ENCODE measurements at regions not wholly inside any gene's neighbourhood (a gene's known extent, or its start where the extent isn't known, plus 50 kb on each side); places are given as distances from the start of the nearest gene placed in this dataset.

DNA sequence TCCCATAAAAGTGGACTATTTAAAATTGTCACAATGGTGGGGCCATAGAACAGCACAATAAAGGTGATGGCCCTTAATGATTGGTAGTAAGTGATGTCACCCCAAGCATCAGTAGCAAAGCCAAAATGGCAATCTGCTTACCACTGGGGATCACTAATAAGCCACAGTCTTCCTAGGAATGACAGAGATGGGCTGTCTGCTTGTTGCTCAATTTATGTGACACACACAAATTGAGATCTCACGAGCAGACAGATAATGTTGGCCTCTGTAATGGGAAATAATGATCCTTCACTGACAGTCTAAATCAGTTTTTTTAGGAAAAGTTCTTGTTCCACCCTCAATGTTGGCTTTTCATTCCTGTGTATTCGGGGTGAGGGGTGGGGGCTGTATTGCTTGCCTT, 515.1 kb downstream of the BRD1 start (continued):
- TF ChIP-seq, protein P1, sequence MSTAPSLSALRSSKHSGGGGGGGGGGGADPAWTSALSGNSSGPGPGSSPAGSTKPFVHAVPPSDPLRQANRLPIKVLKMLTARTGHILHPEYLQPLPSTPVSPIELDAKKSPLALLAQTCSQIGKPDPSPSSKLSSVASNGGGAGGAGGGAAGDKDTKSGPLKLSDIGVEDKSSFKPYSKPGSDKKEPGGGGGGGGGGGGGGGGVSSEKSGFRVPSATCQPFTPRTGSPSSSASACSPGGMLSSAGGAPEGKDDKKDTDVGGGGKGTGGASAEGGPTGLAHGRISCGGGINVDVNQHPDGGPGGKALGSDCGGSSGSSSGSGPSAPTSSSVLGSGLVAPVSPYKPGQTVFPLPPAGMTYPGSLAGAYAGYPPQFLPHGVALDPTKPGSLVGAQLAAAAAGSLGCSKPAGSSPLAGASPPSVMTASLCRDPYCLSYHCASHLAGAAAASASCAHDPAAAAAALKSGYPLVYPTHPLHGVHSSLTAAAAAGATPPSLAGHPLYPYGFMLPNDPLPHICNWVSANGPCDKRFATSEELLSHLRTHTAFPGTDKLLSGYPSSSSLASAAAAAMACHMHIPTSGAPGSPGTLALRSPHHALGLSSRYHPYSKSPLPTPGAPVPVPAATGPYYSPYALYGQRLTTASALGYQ (CRISPR knock-in tag; IDR thresholded peaks at IDR 0.05): no peak
- TF ChIP-seq FOXJ3 (CRISPR knock-in tag; IDR thresholded peaks at IDR 0.05; ENCODE audit: borderline replicate concordance): no peak
- TF ChIP-seq ISL2 (CRISPR knock-in tag; IDR thresholded peaks at IDR 0.05): no peak
- TF ChIP-seq, protein P2, sequence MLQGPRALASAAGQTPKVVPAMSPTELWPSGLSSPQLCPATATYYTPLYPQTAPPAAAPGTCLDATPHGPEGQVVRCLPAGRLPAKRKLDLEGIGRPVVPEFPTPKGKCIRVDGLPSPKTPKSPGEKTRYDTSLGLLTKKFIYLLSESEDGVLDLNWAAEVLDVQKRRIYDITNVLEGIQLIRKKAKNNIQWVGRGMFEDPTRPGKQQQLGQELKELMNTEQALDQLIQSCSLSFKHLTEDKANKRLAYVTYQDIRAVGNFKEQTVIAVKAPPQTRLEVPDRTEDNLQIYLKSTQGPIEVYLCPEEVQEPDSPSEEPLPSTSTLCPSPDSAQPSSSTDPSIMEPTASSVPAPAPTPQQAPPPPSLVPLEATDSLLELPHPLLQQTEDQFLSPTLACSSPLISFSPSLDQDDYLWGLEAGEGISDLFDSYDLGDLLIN (CRISPR knock-in tag; IDR thresholded peaks at IDR 0.05; ENCODE audit: borderline replicate concordance): no peak

DNA sequence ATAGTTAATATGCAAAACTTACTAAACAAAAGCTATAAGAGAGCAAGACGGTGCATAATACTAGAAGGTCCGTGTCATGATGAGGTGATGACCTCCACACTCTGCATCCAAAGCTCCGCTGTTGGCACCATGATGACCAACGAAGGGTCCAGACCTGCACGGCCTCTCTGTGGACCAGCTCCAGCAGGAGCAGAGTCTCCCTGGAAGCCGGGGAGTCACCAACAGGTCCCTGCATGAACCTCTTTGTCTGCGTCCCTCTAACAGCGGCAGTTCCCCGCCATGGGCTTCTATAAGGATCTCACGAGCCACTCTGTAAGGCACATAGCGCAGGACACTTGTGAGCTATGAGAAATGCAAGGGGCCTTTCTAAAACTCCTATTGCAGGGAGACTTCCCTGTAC, 517.3 kb downstream of the BRD1 start:
- Histone ChIP-seq H4K20me1 (ENCODE audit: insufficient read depth, low read length) (no peaks in the 10 kb centered on the region), H3K79me2 (ENCODE audit: insufficient read depth, low read length) (no peaks in the 10 kb centered on the region), H2AFZ (ENCODE audit: low read length) (no peak overlapping the region), H3K4me2 (ENCODE audit: low read depth, low read length) (no peak overlapping the region), H3K27me3 (ENCODE audit: control insufficient read depth in 1 of 2, insufficient read depth in 2 of 2, low read length in 2 of 2) (peaks cover 0 to 44% of the 10 kb centered on the region in 2 experiments; a peak in 4 of 5 replicates), H3K4me3 (replicated peaks in 1 of 3; ENCODE audit: insufficient read depth in 1 of 3, low read depth in 2 of 3, low read length in 3 of 3) (no peak overlapping the region), H3K36me3 (replicated peaks in 1 of 2; ENCODE audit: control insufficient read depth in 1 of 2, insufficient read depth in 2 of 2, low read length in 2 of 2) (no peaks in the 10 kb centered on the region), H3K9ac (ENCODE audit: insufficient read depth, low read depth, low read length) (no peak overlapping the region), H3K4me1 (ENCODE audit: insufficient read depth, low read length) (no peaks in the 10 kb centered on the region), H3K9me3 (ENCODE audit: low read length) (no peaks in the 10 kb centered on the region), H3K27ac (ENCODE audit: extremely low read length, insufficient read depth, low read length) (no peak overlapping the region)
- FAIRE-seq: no peak
- in situ Hi-C loops (cut with HindIII; ENCODE audit: extremely low pct_ligation_motif_present, low pct_unique_long_range_greater_than_20kb) (loop anchor here (25.0 kb wide), 1 partner anchor 748 kb away; no protein-coding TSS in a partner anchor), intact Hi-C loops (cut with micrococcal nuclease; ENCODE audit: unreplicated experiment) (no loop called here)
- ChIA-PET POLR2A (interaction anchor here (0.7 kb wide), 1 partner anchor 13 kb away, joined by 4 read pairs; no protein-coding TSS in a partner anchor), CTCF (ENCODE audit: low intra/inter-chr PET ratio, low total read pairs) (no interaction called here)
- WGBS (ENCODE audit: low lambda C conversion rate): 30% methylated on average over 4 of the region's 11 CpGs
- no peak for DNase-seq (ENCODE audit: low spot score)
- no TSS peak for BruUV-seq (replicated peaks)
- no peak for ATAC-seq
- TF ChIP-seq ZNF143 (CRISPR knock-in tag; IDR thresholded peaks at IDR 0.05) (no peak), TRIM24 (CRISPR knock-in tag; IDR thresholded peaks at IDR 0.05) (no peak), RXRA (CRISPR knock-in tag; IDR thresholded peaks at IDR 0.05) (no peak), MTF1 (CRISPR knock-in tag; IDR thresholded peaks at IDR 0.05) (no peak), SAFB2 (CRISPR knock-in tag; IDR thresholded peaks at IDR 0.05; ENCODE audit: borderline replicate concordance, low read depth) (no peak), GATAD1 (CRISPR knock-in tag; IDR thresholded peaks at IDR 0.05) (no peak)
- TF ChIP-seq, protein P3, sequence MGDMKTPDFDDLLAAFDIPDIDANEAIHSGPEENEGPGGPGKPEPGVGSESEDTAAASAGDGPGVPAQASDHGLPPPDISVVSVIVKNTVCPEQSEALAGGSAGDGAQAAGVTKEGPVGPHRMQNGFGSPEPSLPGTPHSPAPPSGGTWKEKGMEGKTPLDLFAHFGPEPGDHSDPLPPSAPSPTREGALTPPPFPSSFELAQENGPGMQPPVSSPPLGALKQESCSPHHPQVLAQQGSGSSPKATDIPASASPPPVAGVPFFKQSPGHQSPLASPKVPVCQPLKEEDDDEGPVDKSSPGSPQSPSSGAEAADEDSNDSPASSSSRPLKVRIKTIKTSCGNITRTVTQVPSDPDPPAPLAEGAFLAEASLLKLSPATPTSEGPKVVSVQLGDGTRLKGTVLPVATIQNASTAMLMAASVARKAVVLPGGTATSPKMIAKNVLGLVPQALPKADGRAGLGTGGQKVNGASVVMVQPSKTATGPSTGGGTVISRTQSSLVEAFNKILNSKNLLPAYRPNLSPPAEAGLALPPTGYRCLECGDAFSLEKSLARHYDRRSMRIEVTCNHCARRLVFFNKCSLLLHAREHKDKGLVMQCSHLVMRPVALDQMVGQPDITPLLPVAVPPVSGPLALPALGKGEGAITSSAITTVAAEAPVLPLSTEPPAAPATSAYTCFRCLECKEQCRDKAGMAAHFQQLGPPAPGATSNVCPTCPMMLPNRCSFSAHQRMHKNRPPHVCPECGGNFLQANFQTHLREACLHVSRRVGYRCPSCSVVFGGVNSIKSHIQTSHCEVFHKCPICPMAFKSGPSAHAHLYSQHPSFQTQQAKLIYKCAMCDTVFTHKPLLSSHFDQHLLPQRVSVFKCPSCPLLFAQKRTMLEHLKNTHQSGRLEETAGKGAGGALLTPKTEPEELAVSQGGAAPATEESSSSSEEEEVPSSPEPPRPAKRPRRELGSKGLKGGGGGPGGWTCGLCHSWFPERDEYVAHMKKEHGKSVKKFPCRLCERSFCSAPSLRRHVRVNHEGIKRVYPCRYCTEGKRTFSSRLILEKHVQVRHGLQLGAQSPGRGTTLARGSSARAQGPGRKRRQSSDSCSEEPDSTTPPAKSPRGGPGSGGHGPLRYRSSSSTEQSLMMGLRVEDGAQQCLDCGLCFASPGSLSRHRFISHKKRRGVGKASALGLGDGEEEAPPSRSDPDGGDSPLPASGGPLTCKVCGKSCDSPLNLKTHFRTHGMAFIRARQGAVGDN (CRISPR knock-in tag; IDR thresholded peaks at IDR 0.05): no peak

All from HepG2 (cell line).